CD4-positive, alpha-beta T cell treated with Interleukin-17A for 1 hour (primary cell): ENCODE measurements at regions not wholly inside any gene's neighbourhood (a gene's known extent, or its start where the extent isn't known, plus 50 kb on each side); places are given as distances from the start of the nearest gene placed in this dataset.

ENCODE experiments used
- DNase-seq: peaks from one replicate; pipeline ENCODE4 v3.0.0-alpha.2; 2020

GRCh38 chr2:176388861-176389260 lies 119.6 kb downstream of the MTX2 start:
- DNase-seq, result no peak

DNA sequence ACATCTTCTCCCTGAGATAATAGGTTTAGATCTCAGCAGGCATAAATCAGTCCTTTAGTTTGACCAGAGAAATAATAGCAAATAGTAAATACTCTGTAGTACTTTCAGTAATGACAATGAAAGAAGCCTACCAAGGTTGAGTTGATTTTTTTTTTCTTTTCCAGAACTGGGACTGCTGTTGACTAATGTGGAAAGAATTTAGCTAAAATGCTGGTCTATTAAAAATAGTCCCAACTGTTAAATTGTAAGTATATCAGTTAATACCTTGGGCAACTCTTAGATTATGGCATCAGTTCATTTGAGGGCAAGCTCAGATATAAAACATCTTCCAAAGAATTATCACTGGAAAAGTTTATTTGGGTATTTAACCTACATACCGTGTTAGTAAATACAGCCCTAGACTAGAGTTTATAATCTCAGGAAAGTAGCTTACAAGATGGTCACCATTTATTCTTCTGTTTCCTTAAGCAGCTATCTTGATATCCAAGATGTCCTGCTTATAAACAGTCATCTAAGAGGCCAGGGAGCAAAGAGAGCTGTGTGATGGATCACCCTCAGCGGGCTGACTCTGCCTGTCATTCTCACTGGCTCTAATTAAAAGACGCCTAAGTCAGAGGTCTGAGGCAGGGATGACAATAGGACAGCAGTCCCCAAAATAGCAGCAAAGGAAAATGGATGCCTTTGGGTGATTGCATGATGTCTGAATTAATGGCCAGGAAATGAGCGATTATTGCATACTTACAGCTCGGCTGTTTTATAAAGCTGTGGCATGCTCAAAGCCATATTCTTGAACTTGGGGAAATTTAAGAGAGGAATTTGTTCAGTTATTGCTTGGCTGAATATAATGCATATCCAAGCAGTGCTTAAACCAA lies 121.3 kb downstream of the MTX2 start:
- DNase-seq, result no peak

GRCh38 chr2:176391148-176391419 lies 121.8 kb downstream of the MTX2 start:
- DNase-seq, result no peak

GRCh38 chr2:176392249-176392648 lies 123.0 kb downstream of the MTX2 start:
- no peak for DNase-seq

GRCh38 chr2:176392744-176393414 lies 123.6 kb downstream of the MTX2 start:
- no peak for DNase-seq

GRCh38 chr2:176395273-176395854 lies 126.1 kb downstream of the MTX2 start:
- DNase-seq, result no peak

- no peak for DNase-seq
These were observed 129.2 kb downstream of the MTX2 start for GRCh38 chr2:176398243-176399073.

- DNase-seq, result no peak
These were observed 129.9 kb downstream of the MTX2 start for GRCh38 chr2:176399074-176399598.

- no peak for DNase-seq
These were observed 136.2 kb downstream of the MTX2 start for GRCh38 chr2:176405477-176405876.

DNA sequence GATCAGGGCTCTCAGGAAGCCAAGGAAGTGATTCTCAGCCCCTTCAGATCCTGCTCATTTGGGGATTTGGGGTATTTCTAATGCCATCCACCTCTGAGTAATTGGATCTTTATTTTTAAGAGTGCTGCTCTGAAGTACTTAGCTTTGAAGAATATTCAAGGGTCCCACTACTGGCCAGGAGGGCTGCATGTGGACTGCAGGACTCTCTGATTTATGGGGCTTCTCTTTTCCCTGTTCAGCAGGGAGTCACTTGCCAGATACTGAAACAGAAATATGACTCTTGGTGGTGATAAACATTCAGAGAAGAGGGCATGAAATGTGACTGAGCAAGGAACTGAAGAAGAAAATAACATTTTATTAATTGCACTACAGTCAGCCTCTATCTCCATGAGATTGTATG lies 138.5 kb downstream of the MTX2 start:
- no peak for DNase-seq

GRCh38 chr2:176409671-176410070 lies 140.4 kb downstream of the MTX2 start:
- DNase-seq, result no peak

- no peak for DNase-seq
These were observed 142.9 kb downstream of the MTX2 start for GRCh38 chr2:176412136-176412535.

- no peak for DNase-seq
These were observed 144.5 kb downstream of the MTX2 start for GRCh38 chr2:176413786-176414185.

GRCh38 chr2:176414641-176415040 lies 145.4 kb downstream of the MTX2 start:
- DNase-seq, result no peak

GRCh38 chr2:176415174-176415895 lies 146.1 kb downstream of the MTX2 start:
- DNase-seq, result no peak

- no peak for DNase-seq
These were observed 146.8 kb downstream of the MTX2 start for GRCh38 chr2:176415937-176416499.

DNA sequence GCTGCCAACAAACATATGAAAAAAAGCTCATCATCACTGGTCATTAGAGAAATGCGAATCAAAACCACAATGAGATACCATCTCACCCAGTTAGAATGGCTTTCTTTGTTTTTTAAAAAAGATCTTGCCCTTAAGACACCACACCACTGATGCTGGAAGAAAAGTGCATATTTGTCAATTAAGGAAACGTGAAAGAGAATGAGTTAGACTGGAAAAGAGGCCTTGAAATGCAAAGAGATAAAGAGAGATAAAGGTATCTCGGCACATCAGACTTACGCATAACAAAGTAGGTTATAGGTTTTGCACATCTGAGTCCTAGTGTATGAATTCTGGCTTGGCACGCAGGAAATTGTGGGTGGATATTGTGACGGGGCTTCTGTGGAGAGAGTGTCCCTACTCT lies 149.5 kb downstream of the MTX2 start:
- DNase-seq, result no peak

- DNase-seq, result no peak
These were observed 150.4 kb downstream of the MTX2 start for GRCh38 chr2:176419591-176420071.

DNA sequence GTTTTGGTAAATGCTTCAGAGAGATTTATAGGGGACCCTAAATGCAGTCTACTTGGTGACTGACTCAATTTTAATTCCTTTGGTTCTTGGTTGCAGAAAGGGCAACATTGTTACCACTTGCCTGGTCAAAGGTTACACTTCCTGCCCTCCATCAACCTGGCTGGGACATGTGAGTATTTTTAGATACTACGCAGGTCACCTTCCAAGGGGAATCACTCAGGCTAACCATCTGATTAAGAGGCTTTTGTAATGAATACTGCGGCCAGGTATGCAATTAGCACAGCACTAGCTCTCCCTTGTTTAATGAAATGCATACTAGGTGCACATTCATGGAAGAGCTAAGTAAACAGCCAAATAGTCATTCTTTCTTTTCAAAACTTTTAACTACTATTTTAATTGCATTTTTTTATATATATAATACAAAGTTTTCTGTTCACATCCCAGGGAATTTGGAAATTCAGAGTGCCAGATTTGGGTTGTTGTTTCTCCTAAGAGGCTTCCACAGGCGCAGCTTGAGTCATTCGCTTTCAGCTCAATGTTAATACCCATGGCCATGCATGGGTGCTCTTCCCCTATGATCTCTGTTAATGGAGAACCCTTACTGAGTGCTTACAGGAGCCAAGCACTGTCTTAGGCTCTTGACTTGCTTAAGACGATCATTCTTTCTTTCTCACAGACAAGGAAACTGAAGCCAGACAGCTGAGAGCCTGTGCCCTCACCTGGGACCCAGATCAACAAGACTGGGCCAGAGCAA lies 152.2 kb downstream of the MTX2 start:
- no peak for DNase-seq

DNA sequence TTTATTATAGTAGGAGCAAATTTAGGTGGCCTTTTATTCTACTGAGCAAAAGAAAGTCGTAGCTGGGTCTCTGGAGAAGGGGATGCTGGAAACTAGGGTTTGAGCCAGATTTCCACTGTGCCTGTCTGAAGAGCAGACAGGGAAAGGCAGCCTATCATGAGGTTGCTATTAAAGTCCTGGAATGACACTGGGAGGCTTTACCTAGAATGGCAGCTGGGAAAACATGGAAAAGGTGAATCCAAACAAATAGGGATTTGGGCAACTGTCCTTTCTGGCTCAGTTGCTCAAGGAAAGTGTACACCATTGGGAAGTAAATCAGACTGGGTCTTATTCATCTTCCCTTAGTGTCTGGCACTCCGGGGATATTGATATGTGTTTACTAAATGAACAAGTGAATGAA lies 154.6 kb downstream of the MTX2 start:
- no peak for DNase-seq

DNA sequence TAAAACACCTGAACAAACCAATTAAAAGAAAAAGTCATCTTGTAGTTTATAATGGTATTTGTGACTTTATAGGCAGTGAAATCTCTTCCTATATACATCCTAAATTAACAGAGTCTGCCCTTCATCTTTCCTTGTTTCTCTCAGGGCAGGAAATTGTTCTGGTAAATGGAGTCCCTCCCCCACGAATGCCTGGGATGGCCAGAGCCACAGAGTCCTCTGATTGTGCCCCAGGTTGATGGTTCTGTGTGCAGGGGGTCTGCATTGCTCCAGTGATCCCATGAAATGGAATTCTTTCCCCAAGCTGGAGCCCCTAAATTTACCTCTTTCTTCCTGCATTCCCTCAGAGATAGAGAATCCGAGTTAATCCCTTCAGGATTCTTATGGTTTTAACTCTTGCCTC lies 155.5 kb downstream of the MTX2 start:
- DNase-seq, result no peak
